GM23248 (cell line): ENCODE measurements at regions not wholly inside any gene's neighbourhood (a gene's known extent, or its start where the extent isn't known, plus 50 kb on each side); places are given as distances from the start of the nearest gene placed in this dataset.

Experiments used
- DNase-seq: peaks from one replicate; pipeline ENCODE4 v3.0.0-alpha.2; 2015
- H2AFZ ChIP-seq: fragments of 200-600 bp; sonication (generic); 2 replicates; pipeline ENCODE4 v1.6.1; 2016; ENCODE audit warnings: antibody characterized with exemption
- H3F3A ChIP-seq: fragments of 200-600 bp; sonication (generic); 2 replicates; pipeline ENCODE4 v1.6.1; 2016; ENCODE audit warnings: mild to moderate bottlenecking, antibody characterized with exemption, mixed run types; ENCODE audit not compliant: insufficient read depth
- H3K27ac ChIP-seq: fragments of 200-600 bp; sonication (generic); 2 replicates; pipeline ENCODE4 v1.5.1; 2016; ENCODE audit warnings: mild to moderate bottlenecking
- H3K27me3 ChIP-seq: fragments of 200-600 bp; sonication (generic); replicated peaks from 2 replicates; pipeline ENCODE4 v1.6.1; 2016; ENCODE audit warnings: mild to moderate bottlenecking; ENCODE audit not compliant: insufficient read depth
- H3K36me3 ChIP-seq: fragments of 200-600 bp; sonication (generic); 2 replicates; pipeline ENCODE4 v1.6.1; 2016; ENCODE audit warnings: low read depth, mild to moderate bottlenecking
- H3K4me1 ChIP-seq: fragments of 200-600 bp; sonication (generic); 2 replicates; pipeline ENCODE4 v1.6.1; 2016; ENCODE audit warnings: mild to moderate bottlenecking; ENCODE audit not compliant: insufficient read depth
- H3K4me2 ChIP-seq: fragments of 200-600 bp; sonication (generic); one replicate; pipeline ENCODE4 v1.6.1; 2016; ENCODE audit warnings: mild to moderate bottlenecking; ENCODE audit not compliant: unreplicated experiment
- H3K4me3 ChIP-seq: fragments of 200-600 bp; sonication (generic); 2 replicates; pipeline ENCODE4 v1.5.1; 2016; ENCODE audit warnings: mild to moderate bottlenecking
- H3K79me2 ChIP-seq: fragments of 200-600 bp; sonication (generic); 2 replicates; pipeline ENCODE4 v1.6.1; 2016; ENCODE audit warnings: mild to moderate bottlenecking; ENCODE audit not compliant: insufficient read depth
- H3K9ac ChIP-seq: fragments of 200-600 bp; sonication (generic); 2 replicates; pipeline ENCODE4 v1.6.1; 2016; ENCODE audit warnings: mild to moderate bottlenecking
- H3K9me2 ChIP-seq: fragments of 200-600 bp; sonication (generic); 2 replicates; pipeline ENCODE4 v1.6.1; 2016; ENCODE audit warnings: mixed run types, mild to moderate bottlenecking, moderate library complexity; ENCODE audit not compliant: insufficient read depth
- H3K9me3 ChIP-seq: fragments of 200-600 bp; sonication (generic); one replicate; pipeline ENCODE4 v1.6.1; 2017; ENCODE audit warnings: low read depth
- H4K20me1 ChIP-seq: fragments of 200-600 bp; sonication (generic); 2 replicates; pipeline ENCODE4 v1.6.0; 2016; ENCODE audit not compliant: insufficient read depth
- EZH2 ChIP-seq: fragments of 200-600 bp; sonication (generic); IDR thresholded peaks from 2 replicates; pipeline ENCODE4 v1.6.1; 2018; ENCODE audit warnings: antibody characterized with exemption, mild to moderate bottlenecking; ENCODE audit not compliant: insufficient read depth, poor library complexity, severe bottlenecking
- EZH2phosphoT487 ChIP-seq: fragments of 200-600 bp; sonication (generic); IDR thresholded peaks from 2 replicates; pipeline ENCODE4 v1.6.1; 2018; ENCODE audit warnings: antibody characterized with exemption, moderate library complexity, mild to moderate bottlenecking, low read depth; ENCODE audit not compliant: insufficient read depth
- WGBS, 2 experiments: methylation state at CpG; one replicate each; pipeline ENCODE4 v1.1.6; 2015 to 2017; ENCODE audit warnings: low lambda C conversion rate in 2 of 2, low coverage in 1 of 2; ENCODE audit errors: missing lambda C conversion rate in 2 of 2; 5-methylcytosine and 5-hydroxymethylcytosine counted together
- in situ Hi-C: fragments of 300-500 bp; cut with MboI; formaldehyde crosslinking; loops from 2 replicates; pipeline ENCODE4 v1.15.0; 2020

DNA sequence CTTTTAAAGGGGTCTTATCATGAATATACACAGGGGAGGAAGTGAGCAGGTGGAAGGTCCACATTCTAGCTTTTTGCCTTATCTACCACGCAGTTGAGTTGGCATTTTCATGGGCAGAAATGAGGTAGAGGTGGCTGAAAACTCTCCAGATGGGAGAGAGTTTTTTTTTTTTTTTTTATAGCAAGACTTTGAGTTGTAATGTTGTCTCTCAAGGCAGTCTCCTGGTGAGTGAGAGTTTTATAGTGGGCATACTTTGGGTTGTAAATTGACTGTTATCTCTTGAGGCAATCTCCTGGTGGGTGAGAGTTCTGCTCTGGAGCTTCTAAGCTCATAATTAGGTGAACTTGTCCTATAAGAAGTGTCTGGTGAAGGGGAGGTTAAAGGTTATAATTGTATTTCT, 191.7 kb upstream of the NAALADL2 start:
- TF ChIP-seq EZH2 = no peak
- Histone ChIP-seq H3K4me3 (no peak overlapping the region), H3K79me2 (no peaks in the 10 kb centered on the region), H2AFZ (no peak overlapping the region), H3K4me2 (no peak overlapping the region), H3K9me3 (no peaks in the 10 kb centered on the region), H3K27me3 (no peaks in the 10 kb centered on the region), H3K27ac (no peak overlapping the region), H4K20me1 (no peaks in the 10 kb centered on the region), H3K9me2 (no peaks in the 10 kb centered on the region), H3F3A (no peaks in the 10 kb centered on the region), H3K36me3 (no peaks in the 10 kb centered on the region), H3K9ac (no peak overlapping the region), H3K4me1 (no peaks in the 10 kb centered on the region)
- no peak for DNase-seq
- in situ Hi-C loops = no loop called here
- WGBS, 2 experiments = 72 to 87% methylated on average over 1 of the region's 1 CpG

DNA sequence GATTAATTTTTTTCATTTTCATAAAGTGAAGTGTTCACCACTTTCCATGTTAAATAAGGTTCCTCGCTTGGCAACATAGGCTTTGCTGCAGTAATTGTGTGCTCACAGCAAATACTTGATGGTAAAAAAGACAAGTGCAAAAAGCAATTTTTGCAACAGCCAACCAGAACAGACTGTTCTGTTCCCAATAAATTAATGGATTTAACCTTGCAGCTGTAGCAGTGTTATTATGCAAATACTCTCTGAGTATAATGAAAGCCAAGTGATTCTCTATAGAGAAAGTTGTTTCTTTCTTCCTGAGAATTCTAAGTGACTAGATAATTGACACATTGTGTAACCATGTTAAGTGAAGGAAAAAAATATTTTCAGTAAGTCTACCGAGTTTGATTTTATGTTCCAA, 183.7 kb upstream of the NAALADL2 start:
- Histone ChIP-seq H3K9me3 (no peaks in the 10 kb centered on the region), H3K79me2 (no peaks in the 10 kb centered on the region), H3F3A (no peaks in the 10 kb centered on the region), H3K4me2 (no peak overlapping the region), H3K27ac (no peak overlapping the region), H2AFZ (no peak overlapping the region), H3K36me3 (no peaks in the 10 kb centered on the region), H4K20me1 (no peaks in the 10 kb centered on the region), H3K4me3 (no peak overlapping the region), H3K27me3 (no peaks in the 10 kb centered on the region), H3K9me2 (no peaks in the 10 kb centered on the region), H3K4me1 (no peaks in the 10 kb centered on the region), H3K9ac (no peak overlapping the region)
- WGBS, 2 experiments = 48 to 55% methylated on average over 2 of the region's 2 CpGs
- TF ChIP-seq EZH2phosphoT487 = no peak
- no peak for TF ChIP-seq EZH2
- no peak for DNase-seq
- in situ Hi-C loops = no loop called here

DNA sequence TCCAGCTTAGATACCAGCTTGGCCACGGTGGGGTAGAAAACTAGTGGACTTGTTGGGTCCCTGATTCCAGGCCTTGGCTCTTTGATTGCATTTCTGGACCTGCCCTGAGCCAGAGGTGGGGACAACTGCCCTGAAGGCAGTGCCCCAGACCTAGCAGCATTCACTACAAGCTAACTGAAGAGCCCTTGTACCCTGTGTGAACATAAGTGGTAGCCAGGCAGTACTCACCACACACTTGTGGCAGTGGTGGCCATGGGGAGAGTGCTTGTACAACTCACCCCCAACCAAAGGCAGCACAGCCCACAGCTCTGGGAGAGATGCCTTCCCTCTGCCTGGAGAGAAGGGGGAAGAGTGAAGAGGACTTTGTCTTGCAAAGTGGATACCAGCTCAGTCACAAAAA, 177.3 kb upstream of the NAALADL2 start:
- H3K36me3 ChIP-seq = no peaks in the 10 kb centered on the region
- H4K20me1 ChIP-seq = no peaks in the 10 kb centered on the region
- WGBS, 2 experiments = 64 to 65% methylated on average over 1 of the region's 1 CpG
- H3K9me2 ChIP-seq = no peaks in the 10 kb centered on the region; the same call in 1 of the 2 replicates
- no peak for DNase-seq
- H3K4me1 ChIP-seq = no peaks in the 10 kb centered on the region
- no peak overlapping the region for H3K4me2 ChIP-seq
- no peak for TF ChIP-seq EZH2
- TF ChIP-seq EZH2phosphoT487 = no peak
- in situ Hi-C loops = no loop called here
- H3F3A ChIP-seq = no peaks in the 10 kb centered on the region
- H3K9ac ChIP-seq = no peak overlapping the region
- no peaks in the 10 kb centered on the region for H3K79me2 ChIP-seq
- H3K4me3 ChIP-seq = no peak overlapping the region
- no peaks in the 10 kb centered on the region for H3K9me3 ChIP-seq
- no peak overlapping the region for H2AFZ ChIP-seq
- H3K27me3 ChIP-seq = no peaks in the 10 kb centered on the region
- H3K27ac ChIP-seq = no peak overlapping the region

DNA sequence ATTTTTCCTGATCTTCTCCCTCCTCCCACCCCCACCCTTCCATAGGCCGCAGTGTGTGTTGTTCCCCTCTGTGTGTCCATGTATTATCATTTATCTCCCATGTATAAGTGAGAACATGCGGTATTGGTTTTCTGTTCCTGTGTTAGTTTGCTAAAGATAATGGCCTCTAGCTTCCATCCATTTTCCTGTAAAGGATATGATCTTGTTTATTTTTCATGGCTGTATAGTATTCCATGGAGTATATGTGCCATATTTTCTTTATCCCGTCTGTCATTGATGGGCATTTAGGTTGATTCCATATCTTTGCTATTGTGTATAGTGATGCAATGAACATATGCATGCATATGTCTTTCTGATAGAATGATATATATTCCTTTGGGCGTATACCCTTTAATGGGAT, 173.3 kb upstream of the NAALADL2 start:
- in situ Hi-C loops = no loop called here
- Histone ChIP-seq H3F3A (no peaks in the 10 kb centered on the region), H3K4me3 (no peak overlapping the region), H3K9ac (no peak overlapping the region), H3K4me1 (no peaks in the 10 kb centered on the region), H3K27ac (no peak overlapping the region), H3K9me2 (no peaks in the 10 kb centered on the region; the same call in 1 of the 2 replicates), H3K4me2 (no peak overlapping the region), H3K9me3 (no peaks in the 10 kb centered on the region), H3K27me3 (no peaks in the 10 kb centered on the region), H3K36me3 (no peaks in the 10 kb centered on the region), H4K20me1 (no peaks in the 10 kb centered on the region), H3K79me2 (no peaks in the 10 kb centered on the region), H2AFZ (no peak overlapping the region)
- no peak for DNase-seq
- no peak for TF ChIP-seq EZH2
- no peak for TF ChIP-seq EZH2phosphoT487
- WGBS, 2 experiments = 82 to 89% methylated on average over 4 of the region's 4 CpGs

- no peak for TF ChIP-seq EZH2phosphoT487
- no peak for TF ChIP-seq EZH2
- no peak for DNase-seq
- no peaks in the 10 kb centered on the region for H4K20me1 ChIP-seq
- no peaks in the 10 kb centered on the region for H3F3A ChIP-seq
- H3K36me3 ChIP-seq = no peaks in the 10 kb centered on the region
- H3K9me2 ChIP-seq = no peaks in the 10 kb centered on the region
- no peak overlapping the region for H3K9ac ChIP-seq
- no peaks in the 10 kb centered on the region for H3K4me1 ChIP-seq
- no peak overlapping the region for H3K27ac ChIP-seq
- no peak overlapping the region for H2AFZ ChIP-seq
- no peaks in the 10 kb centered on the region for H3K27me3 ChIP-seq
- no peak overlapping the region for H3K4me3 ChIP-seq
- no peaks in the 10 kb centered on the region for H3K9me3 ChIP-seq
- 61 to 71% methylated on average over 1 of the region's 1 CpG for WGBS, 2 experiments
- no peak overlapping the region for H3K4me2 ChIP-seq
- in situ Hi-C loops = no loop called here
- H3K79me2 ChIP-seq = no peaks in the 10 kb centered on the region
Observed at GRCh38 chr3:174697310-174697709, 161.8 kb upstream of the NAALADL2 start.
